K562 (cell line): ENCODE measurements at regions not wholly inside any gene's neighbourhood (a gene's known extent, or its start where the extent isn't known, plus 50 kb on each side); places are given as distances from the start of the nearest gene placed in this dataset.

Experiments
- ATAC-seq: fragments of 200-7000 bp; cut with Tn5 transposase; 3 replicates; pipeline ENCODE4 v1.9.1; 2020; ENCODE audit warnings: moderate library complexity
- BruUV-seq: library from RNA; stranded (reverse); fragments of 400-500 nt; replicated peaks from 2 replicates; lab custom pipeline; 2021; lab: Mats Ljungman, UMichigan
- CTCF ChIA-PET: fragments of 300-600 bp; formaldehyde crosslinking; extraction: SDS; loops from one replicate; lab custom pipeline; 2021; ENCODE audit warnings: low intra/inter-chr PET ratio; lab: Yijun Ruan, JAX
- POLR2A ChIA-PET: fragments of 300-600, 350-650 bp; sonication (Branson Sonifier 250); formaldehyde crosslinking; extraction: SDS; loops from one replicate; lab custom pipeline; 2021; ENCODE audit warnings: antibody characterized with exemption, inconsistent platforms; lab: Yijun Ruan, JAX
- DNase-seq, 4 experiments: peaks; one replicate each; pipeline versions ENCODE4 v3.0.0 to v3.0.0-alpha.2; 2011 to 2018; ENCODE audit warnings: low spot score in 3 of 4, mixed read lengths in 3 of 4; ENCODE audit errors: extremely low read depth in 1 of 4
- FAIRE-seq: peaks from 2 replicates; lab custom pipeline; 2011; peaks lifted over from hg19 to GRCh38; lab: Jason Lieb, UNC
- H2AFZ ChIP-seq: 2 replicates; pipeline ENCODE4 v1.6.0; 2011; ENCODE audit warnings: low read depth, low read length, control low read depth, inconsistent platforms
- H3K27ac ChIP-seq: fragments of 200-600 bp; 3 replicates; pipeline ENCODE4 v1.8.0; 2011; ENCODE audit warnings: low read depth, mild to moderate bottlenecking, control low read depth, inconsistent platforms, low read length, moderate library complexity, mixed read lengths; ENCODE audit errors: extremely low read depth
- H3K27me3 ChIP-seq, 2 experiments: fragments of 300-600 bp in 1 of 2; 2 replicates in 1 of 2; 3 replicates in 1 of 2; pipeline versions ENCODE4 v1.6.0 to v1.8.0; 2011; ENCODE audit warnings: inconsistent platforms in 2 of 2, low read length in 2 of 2, mild to moderate bottlenecking in 1 of 2, mixed read lengths in 1 of 2, moderate library complexity in 1 of 2; ENCODE audit not compliant: control insufficient read depth in 2 of 2, insufficient read depth in 2 of 2
- H3K36me3 ChIP-seq: fragments of 300-600 bp; 3 replicates; pipeline ENCODE4 v1.8.0; 2011; ENCODE audit warnings: mild to moderate bottlenecking, low read length, inconsistent platforms; ENCODE audit not compliant: control insufficient read depth, insufficient read depth
- H3K4me1 ChIP-seq, 2 experiments: fragments of 200-600 bp in 1 of 2; replicated peaks in 1 of 2; 2 replicates in 1 of 2; 3 replicates in 1 of 2; pipeline versions ENCODE4 v1.5.1 to v1.8.0; 2011; ENCODE audit warnings: inconsistent platforms in 2 of 2, low read length in 2 of 2, mild to moderate bottlenecking in 1 of 2, mixed read lengths in 1 of 2, moderate library complexity in 1 of 2; ENCODE audit not compliant: control insufficient read depth in 2 of 2, insufficient read depth in 2 of 2
- H3K4me2 ChIP-seq: 2 replicates; pipeline ENCODE4 v1.6.1; 2011; ENCODE audit warnings: low read length, control low read depth, inconsistent platforms, mixed read lengths; ENCODE audit not compliant: insufficient read depth
- H3K4me3 ChIP-seq: fragments of 200-600 bp; sonication (generic), shearing (Covaris generic); 2 replicates; pipeline ENCODE4 v1.5.1; 2016; ENCODE audit warnings: control low read depth, inconsistent platforms
- H3K79me2 ChIP-seq: fragments of 200-600 bp; 3 replicates; pipeline ENCODE4 v1.8.0; 2011; ENCODE audit warnings: low read length, inconsistent platforms; ENCODE audit not compliant: control insufficient read depth, insufficient read depth
- H3K9ac ChIP-seq, 2 experiments: 2 replicates each; pipeline versions ENCODE4 v1.6.0 to v1.6.1; 2011; ENCODE audit warnings: low read depth in 2 of 2, low read length in 2 of 2, control low read depth in 1 of 2, inconsistent platforms in 1 of 2, mild to moderate bottlenecking in 1 of 2, mixed read lengths in 1 of 2; ENCODE audit not compliant: insufficient read depth in 1 of 2
- H3K9me1 ChIP-seq: one replicate; pipeline ENCODE4 v1.6.0; 2011; ENCODE audit warnings: inconsistent platforms, mild to moderate bottlenecking, low read length, moderate library complexity; ENCODE audit not compliant: control insufficient read depth, insufficient read depth
- H3K9me3 ChIP-seq: replicated peaks from 2 replicates; pipeline ENCODE4 v1.5.1; 2011; ENCODE audit warnings: low read depth, low read length, inconsistent platforms; ENCODE audit not compliant: control insufficient read depth, insufficient read depth
- H4K20me1 ChIP-seq: replicated peaks from 2 replicates; pipeline ENCODE4 v1.6.1; 2011; ENCODE audit warnings: low read length, inconsistent platforms, mixed read lengths; ENCODE audit not compliant: control insufficient read depth, insufficient read depth
- CREM ChIP-seq: IDR thresholded peaks from 2 replicates; pipeline ENCODE4 v1.6.1; 2014; ENCODE audit warnings: antibody characterized with exemption, low read depth
- ESRRA ChIP-seq: fragments of 450-650 bp; IDR thresholded peaks from 2 replicates; pipeline ENCODE4 v1.6.1; 2014; ENCODE audit warnings: low read depth, mild to moderate bottlenecking, moderate library complexity, borderline replicate concordance
- FOSL1 ChIP-seq: fragments of 200-800 bp; sonication (Bioruptor generic); conservative IDR thresholded peaks from 2 replicates; pipeline ENCODE4 v1.6.1; 2016; ENCODE audit warnings: missing genetic modification characterization, missing compliant biosample characterization
- HDAC2 ChIP-seq: fragments of 450-650 bp; IDR thresholded peaks from 2 replicates; pipeline ENCODE4 v1.6.1; 2016; ENCODE audit warnings: mild to moderate bottlenecking
- KAT8 ChIP-seq: fragments of 450-650 bp; IDR thresholded peaks from 2 replicates; pipeline ENCODE4 v1.6.1; 2016; ENCODE audit warnings: low read depth, mild to moderate bottlenecking
- KDM2B ChIP-seq: fragments of 250-450 bp; sonication (Bioruptor Pico); IDR thresholded peaks from 2 replicates; pipeline ENCODE4 v1.8.0; 2021; ENCODE audit warnings: mild to moderate bottlenecking, moderate library complexity
- STAT5A ChIP-seq: IDR thresholded peaks from 2 replicates; pipeline ENCODE4 v1.6.1; 2012; ENCODE audit warnings: low read length, inconsistent platforms, borderline replicate concordance
- TCFL5 ChIP-seq: fragments of 250-450 bp; sonication (Bioruptor Pico); conservative IDR thresholded peaks from 2 replicates; pipeline ENCODE4 v1.6.1; 2021; ENCODE audit warnings: mild to moderate bottlenecking, moderate library complexity, matching md5 sums
- ZNF696 ChIP-seq: fragments of 250-450 bp; sonication (Bioruptor Pico); conservative IDR thresholded peaks from 2 replicates; pipeline ENCODE4 v1.4.0; 2020; ENCODE audit warnings: mild to moderate bottlenecking, moderate library complexity
- WGBS: fragments of 100-300 bp; shearing (Covaris generic); methylation state at CpG from one replicate; pipeline ENCODE4 v1.1.6; 2016; ENCODE audit warnings: low coverage, mixed read lengths; ENCODE audit not compliant: insufficient coverage; ENCODE audit errors: missing lambda C conversion rate; 5-methylcytosine and 5-hydroxymethylcytosine counted together
- in situ Hi-C: fragments of 300-500 bp; cut with MboI; formaldehyde crosslinking; loops from 4 replicates; pipeline ENCODE4 v1.15.0; 2018; ENCODE audit warnings: inconsistent platforms, mixed read lengths
- intact Hi-C: fragments of 100-400 bp; cut with micrococcal nuclease; formaldehyde crosslinking; loops from 2 replicates; pipeline ENCODE4 v1.14.2; 2022
- TF ChIP-seq, protein P1 (sequence below): sonication (generic); formaldehyde crosslinking; IDR thresholded peaks from 2 replicates; pipeline ENCODE4 v1.8.0; 2022; ENCODE audit warnings: mild to moderate bottlenecking, missing genetic modification reagents, borderline replicate concordance
- TF ChIP-seq, protein P2 (sequence below), 3 experiments: fragments of 200-800 bp in 1 of 3; sonication (Bioruptor generic) in 1 of 3; sonication (generic) in 1 of 3; formaldehyde crosslinking in 1 of 3; IDR thresholded peaks; 2 replicates each; pipeline versions ENCODE4 v1.6.1 to v1.8.0; 2016 to 2022; ENCODE audit warnings: mild to moderate bottlenecking in 2 of 3, missing compliant biosample characterization in 2 of 3, missing genetic modification characterization in 2 of 3, missing genetic modification reagents in 1 of 3
- TF ChIP-seq, protein P3 (sequence below): fragments of 450-650 bp; IDR thresholded peaks from 2 replicates; pipeline ENCODE4 v1.6.1; 2016; ENCODE audit warnings: mild to moderate bottlenecking
- TF ChIP-seq, protein P4 (sequence below): sonication (generic); formaldehyde crosslinking; IDR thresholded peaks from 2 replicates; pipeline ENCODE4 v1.4.0; 2020; ENCODE audit warnings: mild to moderate bottlenecking, missing genetic modification reagents

DNA sequence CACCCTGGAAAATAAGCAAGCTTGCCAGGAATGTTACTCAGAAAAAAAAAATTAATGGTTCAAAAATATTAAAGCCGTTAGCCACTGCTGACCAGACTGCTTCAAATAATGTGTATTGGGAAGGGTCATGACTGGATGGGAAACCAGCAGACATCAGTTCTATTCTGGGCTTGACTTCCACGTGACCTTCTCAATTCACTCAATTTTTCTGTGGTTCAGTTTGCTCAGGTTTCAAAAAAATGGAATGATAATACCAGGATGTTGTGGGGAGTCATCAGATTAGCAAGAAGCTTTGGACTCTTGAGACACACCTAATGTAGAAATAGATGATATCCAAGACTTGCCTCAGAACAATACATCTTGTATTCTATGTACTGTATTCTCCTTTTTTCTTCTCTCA, 541.9 kb upstream of the BOD1L1 start:
- no peaks in the 10 kb centered on the region for H3K4me1 ChIP-seq
- ChIA-PET CTCF (no interaction called here), POLR2A (no interaction called here)
- FAIRE-seq (no peak), DNase-seq (no peak), ATAC-seq (no peak)
- H3K27ac ChIP-seq = no peak overlapping the region
- H3K79me2 ChIP-seq = no peaks in the 10 kb centered on the region
- TF ChIP-seq HDAC2 (no peak), ESRRA (no peak), STAT5A (no peak), KDM2B (CRISPR knock-in tag) (no peak), CREM (no peak), TCFL5 (CRISPR knock-in tag) (no peak), ZNF696 (no peak), KAT8 (no peak), FOSL1 (tag) (no peak)
- TF ChIP-seq, protein P1, sequence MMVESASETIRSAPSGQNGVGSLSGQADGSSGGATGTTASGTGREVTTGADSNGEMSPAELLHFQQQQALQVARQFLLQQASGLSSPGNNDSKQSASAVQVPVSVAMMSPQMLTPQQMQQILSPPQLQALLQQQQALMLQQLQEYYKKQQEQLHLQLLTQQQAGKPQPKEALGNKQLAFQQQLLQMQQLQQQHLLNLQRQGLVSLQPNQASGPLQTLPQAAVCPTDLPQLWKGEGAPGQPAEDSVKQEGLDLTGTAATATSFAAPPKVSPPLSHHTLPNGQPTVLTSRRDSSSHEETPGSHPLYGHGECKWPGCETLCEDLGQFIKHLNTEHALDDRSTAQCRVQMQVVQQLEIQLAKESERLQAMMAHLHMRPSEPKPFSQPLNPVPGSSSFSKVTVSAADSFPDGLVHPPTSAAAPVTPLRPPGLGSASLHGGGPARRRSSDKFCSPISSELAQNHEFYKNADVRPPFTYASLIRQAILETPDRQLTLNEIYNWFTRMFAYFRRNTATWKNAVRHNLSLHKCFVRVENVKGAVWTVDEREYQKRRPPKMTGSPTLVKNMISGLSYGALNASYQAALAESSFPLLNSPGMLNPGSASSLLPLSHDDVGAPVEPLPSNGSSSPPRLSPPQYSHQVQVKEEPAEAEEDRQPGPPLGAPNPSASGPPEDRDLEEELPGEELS (CRISPR knock-in tag) = no peak
- TF ChIP-seq, protein P2, sequence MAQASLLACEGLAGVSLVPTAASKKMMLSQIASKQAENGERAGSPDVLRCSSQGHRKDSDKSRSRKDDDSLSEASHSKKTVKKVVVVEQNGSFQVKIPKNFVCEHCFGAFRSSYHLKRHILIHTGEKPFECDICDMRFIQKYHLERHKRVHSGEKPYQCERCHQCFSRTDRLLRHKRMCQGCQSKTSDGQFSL (CRISPR knock-in tag; IDR thresholded peaks at IDR 0.05) = no peak
- TF ChIP-seq, protein P2 (tag; IDR thresholded peaks at IDR 0.05) = no peak
- TF ChIP-seq, protein P3, sequence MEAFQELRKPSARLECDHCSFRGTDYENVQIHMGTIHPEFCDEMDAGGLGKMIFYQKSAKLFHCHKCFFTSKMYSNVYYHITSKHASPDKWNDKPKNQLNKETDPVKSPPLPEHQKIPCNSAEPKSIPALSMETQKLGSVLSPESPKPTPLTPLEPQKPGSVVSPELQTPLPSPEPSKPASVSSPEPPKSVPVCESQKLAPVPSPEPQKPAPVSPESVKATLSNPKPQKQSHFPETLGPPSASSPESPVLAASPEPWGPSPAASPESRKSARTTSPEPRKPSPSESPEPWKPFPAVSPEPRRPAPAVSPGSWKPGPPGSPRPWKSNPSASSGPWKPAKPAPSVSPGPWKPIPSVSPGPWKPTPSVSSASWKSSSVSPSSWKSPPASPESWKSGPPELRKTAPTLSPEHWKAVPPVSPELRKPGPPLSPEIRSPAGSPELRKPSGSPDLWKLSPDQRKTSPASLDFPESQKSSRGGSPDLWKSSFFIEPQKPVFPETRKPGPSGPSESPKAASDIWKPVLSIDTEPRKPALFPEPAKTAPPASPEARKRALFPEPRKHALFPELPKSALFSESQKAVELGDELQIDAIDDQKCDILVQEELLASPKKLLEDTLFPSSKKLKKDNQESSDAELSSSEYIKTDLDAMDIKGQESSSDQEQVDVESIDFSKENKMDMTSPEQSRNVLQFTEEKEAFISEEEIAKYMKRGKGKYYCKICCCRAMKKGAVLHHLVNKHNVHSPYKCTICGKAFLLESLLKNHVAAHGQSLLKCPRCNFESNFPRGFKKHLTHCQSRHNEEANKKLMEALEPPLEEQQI = no peak
- TF ChIP-seq, protein P4, sequence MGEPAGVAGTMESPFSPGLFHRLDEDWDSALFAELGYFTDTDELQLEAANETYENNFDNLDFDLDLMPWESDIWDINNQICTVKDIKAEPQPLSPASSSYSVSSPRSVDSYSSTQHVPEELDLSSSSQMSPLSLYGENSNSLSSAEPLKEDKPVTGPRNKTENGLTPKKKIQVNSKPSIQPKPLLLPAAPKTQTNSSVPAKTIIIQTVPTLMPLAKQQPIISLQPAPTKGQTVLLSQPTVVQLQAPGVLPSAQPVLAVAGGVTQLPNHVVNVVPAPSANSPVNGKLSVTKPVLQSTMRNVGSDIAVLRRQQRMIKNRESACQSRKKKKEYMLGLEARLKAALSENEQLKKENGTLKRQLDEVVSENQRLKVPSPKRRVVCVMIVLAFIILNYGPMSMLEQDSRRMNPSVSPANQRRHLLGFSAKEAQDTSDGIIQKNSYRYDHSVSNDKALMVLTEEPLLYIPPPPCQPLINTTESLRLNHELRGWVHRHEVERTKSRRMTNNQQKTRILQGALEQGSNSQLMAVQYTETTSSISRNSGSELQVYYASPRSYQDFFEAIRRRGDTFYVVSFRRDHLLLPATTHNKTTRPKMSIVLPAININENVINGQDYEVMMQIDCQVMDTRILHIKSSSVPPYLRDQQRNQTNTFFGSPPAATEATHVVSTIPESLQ (CRISPR knock-in tag) = no peak
- BruUV-seq = no TSS peak
- 6% methylated on average over 2 of the region's 2 CpGs for WGBS
- H3K9ac ChIP-seq = no peak overlapping the region
- H3K9me1 ChIP-seq = no peaks in the 10 kb centered on the region
- H3K36me3 ChIP-seq = no peaks in the 10 kb centered on the region
- no peaks in the 10 kb centered on the region for H3K9me3 ChIP-seq
- no peak overlapping the region for H3K4me2 ChIP-seq
- H3K4me3 ChIP-seq = no peak overlapping the region
- no peaks in the 10 kb centered on the region for H4K20me1 ChIP-seq
- H2AFZ ChIP-seq = no peak overlapping the region
- in situ Hi-C loops (no loop called here), intact Hi-C loops (no loop called here)
- no peaks in the 10 kb centered on the region for H3K27me3 ChIP-seq
